ENCODE measurements at regions not wholly inside any gene's neighbourhood (a gene's known extent, or its start where the extent isn't known, plus 50 kb on each side); places are given as distances from the start of the nearest gene placed in this dataset.

DNA sequence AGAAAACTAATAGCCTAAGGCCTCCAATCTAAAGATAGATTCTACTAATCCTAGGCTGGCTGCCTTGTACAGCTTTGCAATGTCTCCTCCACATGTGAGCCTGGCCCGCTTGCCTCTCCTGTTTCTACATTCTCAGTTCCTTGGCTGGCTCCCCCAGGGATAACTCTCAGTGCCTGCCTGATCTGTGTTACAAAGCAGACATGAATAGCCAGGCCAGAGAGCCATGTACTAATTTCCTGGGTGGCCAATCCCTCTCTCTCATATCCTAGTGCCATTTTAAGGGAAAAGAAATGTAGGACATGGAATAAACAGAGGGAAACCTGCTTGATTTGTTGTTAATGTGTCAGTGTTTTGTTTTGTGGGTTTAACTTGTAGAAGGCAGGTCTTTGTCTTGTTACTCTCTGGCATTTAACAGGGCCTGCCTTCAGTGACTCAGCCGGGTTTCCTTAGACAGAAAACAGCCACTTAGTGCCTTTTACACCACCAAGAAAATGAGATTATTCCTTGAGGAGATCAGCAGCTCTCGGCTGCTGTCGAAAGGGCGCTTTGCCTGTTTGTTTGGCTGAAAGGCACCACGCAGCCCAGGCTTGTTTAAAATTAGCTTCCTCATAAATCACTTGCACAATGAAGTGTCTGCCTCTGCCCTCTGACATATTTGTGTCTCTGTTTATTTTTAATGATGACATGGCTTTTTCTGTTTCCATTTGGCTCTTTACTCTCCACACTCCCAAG, 702.7 kb downstream of the MAFB start:
- Mint-ChIP-seq H3K27ac (no peak overlapping the region), H3K27me3 (ENCODE audit: insufficient read depth) (no peaks in the 10 kb centered on the region), H3K4me1 (ENCODE audit: low read depth) (no peaks in the 10 kb centered on the region), H3K9me3 (peaks cover 39% of the 10 kb centered on the region), H3K4me3 (no peak overlapping the region), H3K36me3 (ENCODE audit: low read depth) (no peaks in the 10 kb centered on the region)
- DNase-seq, result no peak
- TF ChIP-seq, protein P1, sequence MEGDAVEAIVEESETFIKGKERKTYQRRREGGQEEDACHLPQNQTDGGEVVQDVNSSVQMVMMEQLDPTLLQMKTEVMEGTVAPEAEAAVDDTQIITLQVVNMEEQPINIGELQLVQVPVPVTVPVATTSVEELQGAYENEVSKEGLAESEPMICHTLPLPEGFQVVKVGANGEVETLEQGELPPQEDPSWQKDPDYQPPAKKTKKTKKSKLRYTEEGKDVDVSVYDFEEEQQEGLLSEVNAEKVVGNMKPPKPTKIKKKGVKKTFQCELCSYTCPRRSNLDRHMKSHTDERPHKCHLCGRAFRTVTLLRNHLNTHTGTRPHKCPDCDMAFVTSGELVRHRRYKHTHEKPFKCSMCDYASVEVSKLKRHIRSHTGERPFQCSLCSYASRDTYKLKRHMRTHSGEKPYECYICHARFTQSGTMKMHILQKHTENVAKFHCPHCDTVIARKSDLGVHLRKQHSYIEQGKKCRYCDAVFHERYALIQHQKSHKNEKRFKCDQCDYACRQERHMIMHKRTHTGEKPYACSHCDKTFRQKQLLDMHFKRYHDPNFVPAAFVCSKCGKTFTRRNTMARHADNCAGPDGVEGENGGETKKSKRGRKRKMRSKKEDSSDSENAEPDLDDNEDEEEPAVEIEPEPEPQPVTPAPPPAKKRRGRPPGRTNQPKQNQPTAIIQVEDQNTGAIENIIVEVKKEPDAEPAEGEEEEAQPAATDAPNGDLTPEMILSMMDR (IDR thresholded peaks at IDR 0.05), result no peak

DNA sequence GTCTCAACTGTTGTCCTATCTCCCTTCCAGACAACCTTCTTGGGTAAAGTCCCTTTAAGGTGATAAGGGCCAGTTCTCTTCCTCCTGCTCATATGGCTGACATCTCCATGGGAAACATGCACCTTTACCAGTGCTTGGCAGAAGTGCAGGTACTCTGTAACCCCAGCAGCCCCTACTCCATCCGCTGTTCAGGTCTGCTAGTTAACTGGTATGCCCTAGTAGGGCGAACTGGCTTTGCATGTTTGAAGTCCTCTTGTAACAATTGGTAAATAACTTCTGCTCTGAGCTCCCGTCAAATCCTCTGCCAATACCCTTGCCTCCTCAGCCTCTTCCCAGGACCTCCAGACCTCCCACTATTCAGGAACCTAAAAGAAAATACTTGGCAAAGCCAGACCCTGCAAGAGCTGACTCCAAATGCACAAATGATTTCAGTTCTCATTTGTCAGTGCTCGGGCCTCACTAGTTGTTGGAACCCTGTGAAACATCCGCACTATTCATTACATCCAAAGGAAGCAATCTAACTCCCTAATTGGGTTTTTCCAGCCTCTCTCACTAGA, 703.7 kb downstream of the MAFB start:
- TF ChIP-seq, protein P1 (IDR thresholded peaks at IDR 0.05), result no peak
- Mint-ChIP-seq H3K27ac (no peak overlapping the region), H3K36me3 (ENCODE audit: low read depth) (no peaks in the 10 kb centered on the region), H3K4me1 (ENCODE audit: low read depth) (no peaks in the 10 kb centered on the region), H3K4me3 (no peak overlapping the region), H3K27me3 (ENCODE audit: insufficient read depth) (no peaks in the 10 kb centered on the region), H3K9me3 (peaks cover 33% of the 10 kb centered on the region)
- DNase-seq, result no peak

DNA sequence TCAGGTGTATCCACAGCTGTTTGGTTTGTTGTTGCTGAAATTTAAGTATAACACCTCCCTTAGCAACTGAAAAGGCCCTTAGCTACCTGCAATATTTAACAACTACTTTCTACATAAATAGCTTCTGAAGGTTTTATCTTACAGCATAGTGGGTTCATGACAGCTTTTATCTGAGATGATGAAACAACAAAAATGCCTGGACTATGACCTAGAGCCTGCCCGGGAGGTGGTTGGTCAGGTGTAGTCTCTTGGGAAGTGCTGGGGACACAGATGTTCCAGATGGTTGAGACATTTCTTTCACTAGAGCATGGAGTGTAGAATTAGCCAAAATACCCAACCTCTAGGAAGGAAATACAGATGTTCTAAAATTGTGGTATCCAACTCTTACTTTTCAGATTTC, 705.4 kb downstream of the MAFB start:
- H3K9me3 Mint-ChIP-seq, result peaks cover 33% of the 10 kb centered on the region
- no peak for DNase-seq
- H3K4me1 Mint-ChIP-seq (ENCODE audit: low read depth), result no peaks in the 10 kb centered on the region
- H3K36me3 Mint-ChIP-seq (ENCODE audit: low read depth), result no peaks in the 10 kb centered on the region
- no peak overlapping the region for H3K4me3 Mint-ChIP-seq
- H3K27ac Mint-ChIP-seq, result no peak overlapping the region
- H3K27me3 Mint-ChIP-seq (ENCODE audit: insufficient read depth), result no peaks in the 10 kb centered on the region
- TF ChIP-seq, protein P1 (IDR thresholded peaks at IDR 0.05), result no peak

DNA sequence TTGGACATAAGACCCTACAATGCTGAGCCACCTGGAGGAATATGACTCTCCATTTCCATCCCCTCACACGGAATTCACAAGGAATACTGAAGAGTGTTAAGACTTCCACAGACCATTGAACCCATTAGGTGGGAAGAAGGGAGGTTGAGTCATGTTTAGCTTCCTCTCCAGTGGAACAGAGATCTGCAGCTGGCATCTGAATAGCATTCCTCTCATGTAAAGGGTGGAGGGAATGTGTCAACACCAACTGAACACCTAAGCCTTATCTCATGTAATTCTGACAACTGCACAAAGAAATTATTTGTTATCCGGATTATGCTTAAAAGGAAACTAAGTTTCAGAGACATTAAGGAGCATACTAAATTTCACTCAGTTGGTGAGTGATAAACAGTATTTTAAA, 705.9 kb downstream of the MAFB start:
- DNase-seq, result no peak
- Mint-ChIP-seq H3K27ac (no peak overlapping the region), H3K4me1 (ENCODE audit: low read depth) (no peaks in the 10 kb centered on the region), H3K9me3 (peaks cover 33% of the 10 kb centered on the region), H3K36me3 (ENCODE audit: low read depth) (no peaks in the 10 kb centered on the region), H3K27me3 (ENCODE audit: insufficient read depth) (no peaks in the 10 kb centered on the region), H3K4me3 (no peak overlapping the region)
- TF ChIP-seq, protein P1 (IDR thresholded peaks at IDR 0.05), result no peak

DNA sequence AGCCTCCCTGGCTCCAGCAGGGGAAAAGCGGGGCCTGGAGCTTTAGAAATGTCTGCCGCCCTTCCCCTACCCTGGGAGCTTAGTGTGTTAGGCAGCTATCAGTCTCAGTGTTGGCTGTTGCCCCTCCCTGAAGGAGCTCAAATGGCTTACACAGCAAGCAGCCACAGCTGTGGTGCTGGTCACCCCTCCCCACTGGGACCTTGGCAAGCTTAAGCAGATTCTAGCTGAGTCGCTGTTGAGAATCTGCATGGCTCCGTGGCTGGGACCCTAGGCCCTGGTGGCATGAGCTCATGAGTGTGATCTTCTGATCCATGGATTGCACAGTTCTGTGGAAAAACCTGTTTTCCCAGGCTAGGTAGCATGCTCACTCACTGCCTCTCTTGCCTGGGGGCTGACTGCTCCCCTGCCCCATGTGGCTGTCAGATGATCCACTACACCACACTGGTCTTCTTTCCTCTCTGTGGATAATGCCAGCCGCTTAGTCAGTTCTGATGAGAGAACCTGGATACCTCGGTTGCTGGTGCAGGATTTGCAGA, 714.0 kb downstream of the MAFB start:
- no peak for DNase-seq
- Mint-ChIP-seq H3K27me3 (ENCODE audit: insufficient read depth) (no peaks in the 10 kb centered on the region), H3K4me1 (ENCODE audit: low read depth) (no peaks in the 10 kb centered on the region), H3K4me3 (no peak overlapping the region), H3K36me3 (ENCODE audit: low read depth) (no peaks in the 10 kb centered on the region), H3K27ac (no peak overlapping the region), H3K9me3 (peaks cover 56% of the 10 kb centered on the region)
- TF ChIP-seq, protein P1 (IDR thresholded peaks at IDR 0.05), result no peak
